HG03064 (cell line): ENCODE measurements at regions not wholly inside any gene's neighbourhood (a gene's known extent, or its start where the extent isn't known, plus 50 kb on each side); places are given as distances from the start of the nearest gene placed in this dataset.
"Not testable (repeated sequence)": the region's sequence is repeated elsewhere in the genome, so short reads cannot be mapped to it uniquely, and the experiment has no call there.

Experiments
- ATAC-seq: cut with Tn5 transposase; IDR thresholded peaks from one replicate; pipeline ENCODE4 v1.9.1; 2021; ENCODE audit warnings: low read depth; ENCODE audit not compliant: unreplicated experiment

GRCh38 chr9:26789959-26790358 lies 102.6 kb downstream of the CAAP1 start:
- no peak for ATAC-seq

GRCh38 chr9:26786564-26786963 lies 106.0 kb downstream of the CAAP1 start:
- no peak for ATAC-seq

GRCh38 chr9:26782899-26783298 lies 109.7 kb downstream of the CAAP1 start:
- ATAC-seq = no peak

- no peak for ATAC-seq
Observed at GRCh38 chr9:26781906-26782305, 110.7 kb downstream of the CAAP1 start.

- not testable (repeated sequence) for ATAC-seq
Observed at GRCh38 chr9:26780307-26780706, 112.3 kb downstream of the CAAP1 start.

GRCh38 chr9:26779062-26779461 lies 113.5 kb downstream of the CAAP1 start:
- no peak for ATAC-seq

GRCh38 chr9:26775391-26775790 lies 117.2 kb downstream of the CAAP1 start:
- no peak for ATAC-seq

- no peak for ATAC-seq
Observed at GRCh38 chr9:26773056-26773455, 119.5 kb downstream of the CAAP1 start.

- ATAC-seq = no peak
Observed at GRCh38 chr9:26770821-26771220, 121.8 kb downstream of the CAAP1 start.

- no peak for ATAC-seq
Observed at GRCh38 chr9:26768145-26768544, 124.5 kb downstream of the CAAP1 start.

- no peak for ATAC-seq
Observed at GRCh38 chr9:26760675-26761074, 131.9 kb downstream of the CAAP1 start.

GRCh38 chr9:26758655-26759054 lies 133.9 kb downstream of the CAAP1 start:
- no peak for ATAC-seq

GRCh38 chr9:26756881-26757280 lies 135.7 kb downstream of the CAAP1 start:
- no peak for ATAC-seq

- ATAC-seq = no peak
Observed at GRCh38 chr9:26755476-26755875, 137.1 kb downstream of the CAAP1 start.

- no peak for ATAC-seq
Observed at GRCh38 chr9:26754509-26755164, 138.0 kb downstream of the CAAP1 start.

- ATAC-seq = no peak
Observed at GRCh38 chr9:26753971-26754370, 138.6 kb downstream of the CAAP1 start.

- ATAC-seq = no peak
Observed at GRCh38 chr9:26750162-26750561, 142.4 kb downstream of the CAAP1 start.

- no peak for ATAC-seq
Observed at GRCh38 chr9:26748449-26749058, 144.0 kb downstream of the CAAP1 start.

GRCh38 chr9:26747611-26748010 lies 145.0 kb downstream of the CAAP1 start:
- ATAC-seq = no peak

- peak; percentile 91 for ATAC-seq
Observed at GRCh38 chr9:26746357-26747072, 146.1 kb downstream of the CAAP1 start.

GRCh38 chr9:26745111-26745510 lies 147.5 kb downstream of the CAAP1 start:
- ATAC-seq = no peak
